Glomerular endothelial cell (primary cell): ENCODE measurements at regions not wholly inside any gene's neighbourhood (a gene's known extent, or its start where the extent isn't known, plus 50 kb on each side); places are given as distances from the start of the nearest gene placed in this dataset.

Experiments
- DNase-seq: peaks from one replicate; pipeline ENCODE4 v3.0.0-alpha.2; 2011; ENCODE audit warnings: low read depth, low spot score; ENCODE audit errors: extremely low read depth

DNA sequence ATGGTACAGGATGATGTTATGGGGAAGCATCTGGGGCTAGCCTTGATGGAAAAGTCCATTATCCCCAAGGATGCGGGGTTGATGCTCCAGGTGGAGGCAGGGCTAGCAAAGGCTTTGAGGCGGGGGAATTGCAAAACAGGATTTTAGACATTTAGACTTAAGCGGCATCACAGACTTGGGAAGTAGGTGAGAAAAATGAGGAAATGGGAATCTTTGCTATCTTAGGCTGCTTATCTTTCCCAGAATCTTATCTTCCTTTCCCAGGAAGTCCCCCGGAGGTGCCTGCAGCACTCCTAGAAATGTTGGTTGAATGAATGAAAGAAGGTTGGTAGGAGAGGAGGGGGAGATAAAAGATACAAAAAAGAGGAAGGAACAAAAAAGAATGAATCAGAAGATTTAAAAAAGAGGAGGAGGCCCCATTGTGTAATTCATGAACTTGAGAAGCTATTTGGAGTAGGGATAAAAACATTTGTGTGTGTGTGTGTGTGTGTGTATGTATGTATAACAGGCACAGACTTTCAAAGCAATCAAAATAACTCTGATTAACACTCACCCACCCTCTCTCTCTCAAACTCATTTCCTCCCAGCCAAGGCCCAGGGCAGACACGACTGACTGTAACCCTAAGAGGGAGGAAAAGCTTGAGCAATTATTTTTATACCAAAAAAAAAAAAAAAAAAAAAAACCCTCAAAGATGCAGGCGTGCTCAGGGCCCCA, 62.5 kb upstream of the TBX3 start:
- DNase-seq: no peak

DNA sequence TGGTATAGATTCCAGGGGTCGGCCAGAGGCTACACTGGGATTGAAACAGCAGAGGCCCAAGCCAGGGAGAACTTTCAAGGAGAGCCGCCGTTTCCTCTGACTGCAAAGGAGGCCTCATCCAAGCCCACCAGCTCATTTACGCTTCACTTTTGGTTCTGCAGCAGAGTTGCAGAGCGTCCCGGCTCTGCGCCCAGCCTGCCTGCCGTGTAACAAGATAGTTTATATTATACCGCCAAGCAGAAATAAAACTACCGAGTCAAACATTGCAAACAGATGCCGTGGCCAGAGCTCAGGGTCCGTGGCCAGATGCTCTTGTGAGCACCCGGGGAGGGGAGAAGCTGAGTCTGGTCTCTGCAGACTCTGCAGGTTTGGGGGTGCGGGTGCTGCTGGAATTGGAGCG, 60.7 kb upstream of the TBX3 start:
- no peak for DNase-seq

GRCh38 chr12:114744285-114744684, 60.3 kb upstream of the TBX3 start:
- DNase-seq: no peak

GRCh38 chr12:114743799-114744198, 59.8 kb upstream of the TBX3 start:
- DNase-seq: no peak

GRCh38 chr12:114743289-114743688, 59.3 kb upstream of the TBX3 start:
- no peak for DNase-seq

GRCh38 chr12:114742363-114742762, 58.4 kb upstream of the TBX3 start:
- DNase-seq: no peak

DNA sequence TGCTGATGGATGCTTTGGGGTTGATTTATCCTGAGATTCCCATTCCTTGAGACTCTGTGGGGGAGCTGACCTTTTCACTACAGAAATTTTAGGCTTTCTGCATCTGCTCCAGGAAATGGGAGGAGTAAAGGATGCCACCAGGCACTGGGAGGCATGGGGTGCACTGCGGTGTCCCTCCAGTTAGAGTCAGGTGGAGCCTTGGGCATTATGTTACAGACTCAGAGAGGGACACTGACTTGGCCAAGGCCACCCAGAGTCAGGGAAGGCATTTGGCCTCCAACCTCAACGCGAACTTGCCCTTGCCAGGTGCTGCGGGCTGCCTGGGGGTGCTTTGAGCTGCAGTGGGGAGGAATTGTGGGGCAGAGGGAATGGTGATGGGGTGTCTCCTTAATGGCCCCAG, 58.0 kb upstream of the TBX3 start:
- DNase-seq: no peak

- no peak for DNase-seq
Measured at GRCh38 chr12:114740448-114740847, 56.5 kb upstream of the TBX3 start.

DNA sequence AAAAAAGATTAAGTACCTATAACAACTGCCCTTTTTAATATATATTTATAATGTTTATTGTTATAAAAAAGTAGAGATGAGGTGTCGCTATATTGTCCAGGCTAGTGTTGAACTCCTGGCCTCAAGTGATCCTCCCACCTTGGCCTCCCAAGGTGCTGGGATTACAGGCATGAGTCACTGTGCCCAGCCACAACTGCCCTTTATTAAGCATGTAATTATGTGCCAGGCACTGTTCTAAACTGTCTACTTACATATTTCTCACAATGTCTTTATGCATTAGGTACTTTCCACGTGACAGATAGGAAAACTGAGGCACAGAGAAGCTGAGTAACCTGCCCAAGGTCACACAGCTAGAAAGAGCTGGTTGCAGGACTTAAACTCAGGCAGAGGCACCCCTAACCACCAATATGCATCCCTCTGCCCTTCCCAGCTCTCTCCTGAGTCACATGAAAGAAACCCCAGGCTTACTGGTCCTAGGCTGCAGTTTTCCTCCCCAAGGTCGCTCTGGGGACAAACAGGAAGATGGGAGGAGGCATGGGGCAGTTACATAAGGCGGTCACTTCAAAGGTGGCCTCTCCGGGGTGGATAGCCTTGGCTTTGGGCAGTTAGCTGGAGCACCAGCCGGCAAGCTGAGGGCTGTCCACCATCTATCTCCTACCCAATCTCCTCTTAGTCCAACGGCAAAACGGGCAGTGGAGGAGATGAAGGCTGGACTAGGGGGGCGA, 54.6 kb upstream of the TBX3 start:
- no peak for DNase-seq

DNA sequence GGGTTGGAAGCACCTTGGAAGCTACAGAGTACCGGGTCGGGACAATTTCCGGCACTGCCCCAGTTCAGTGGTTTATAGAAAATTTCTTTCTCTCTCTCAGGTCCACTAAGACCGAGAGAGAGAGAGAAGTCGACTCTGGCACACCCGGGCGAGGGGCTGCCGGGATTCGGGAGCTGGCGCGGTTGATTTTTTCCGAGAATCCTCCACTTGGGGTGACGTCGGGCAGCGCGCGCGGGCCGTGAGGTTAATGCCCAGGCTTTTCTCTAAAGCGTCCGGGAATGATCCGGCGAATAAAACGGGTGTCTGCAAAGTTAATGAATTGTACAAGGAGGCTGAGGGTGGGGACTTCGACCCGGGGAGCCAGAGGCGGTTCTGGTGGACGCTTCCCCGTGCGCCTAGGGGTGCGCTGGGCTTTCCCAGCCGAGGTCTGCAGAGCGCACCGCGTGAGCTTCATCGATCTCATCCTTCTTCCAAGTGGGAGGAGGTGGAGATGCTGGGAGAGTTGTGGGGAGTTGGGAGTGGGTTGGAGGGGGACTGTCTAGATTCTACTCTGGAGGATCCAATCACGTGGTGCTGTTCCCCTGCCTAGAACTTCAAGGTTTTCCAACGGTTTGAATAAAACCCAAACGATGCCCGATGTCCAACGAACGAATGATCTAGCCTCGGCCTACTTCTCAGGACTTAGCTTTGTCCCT, 51.9 kb upstream of the TBX3 start:
- no peak for DNase-seq

DNA sequence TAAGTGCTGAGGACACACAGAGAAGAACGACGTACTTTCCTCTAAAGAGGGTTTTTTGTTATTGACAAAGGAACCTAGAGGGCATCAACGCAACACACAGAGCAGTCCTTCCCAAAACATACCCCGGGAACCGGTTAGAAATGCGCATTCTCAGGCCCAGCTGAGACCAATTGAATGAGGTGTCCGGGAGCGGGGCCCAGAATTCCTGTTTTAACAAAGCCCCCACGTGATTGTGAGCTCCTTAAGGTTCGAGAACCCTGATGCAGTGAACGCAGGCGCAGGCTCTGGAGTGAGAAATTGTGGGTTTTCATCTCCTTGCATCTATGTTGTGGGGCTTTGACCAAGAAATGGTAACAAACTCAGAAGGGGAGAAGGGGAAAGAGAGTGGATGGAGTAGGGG, 51.0 kb upstream of the TBX3 start:
- DNase-seq: no peak

DNA sequence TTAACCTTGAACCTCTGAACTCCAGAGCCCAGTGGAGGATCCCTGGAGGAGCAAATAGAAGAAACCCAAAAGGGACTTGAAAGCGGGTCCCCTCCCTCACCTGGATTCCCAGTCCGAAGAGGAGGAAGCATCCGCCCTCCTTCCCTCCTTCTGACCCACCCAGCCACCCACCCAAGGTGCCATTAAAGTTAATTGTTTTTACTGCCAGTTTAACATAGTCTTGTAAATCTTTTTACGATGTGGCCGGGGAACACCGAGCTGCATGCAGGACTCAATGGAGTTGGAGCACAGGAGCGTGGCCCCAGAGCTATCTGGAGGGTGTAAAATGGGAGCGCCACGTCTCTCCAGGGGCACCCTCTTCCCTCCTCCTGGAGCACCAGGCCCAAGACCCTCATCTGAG, 49.9 kb upstream of the TBX3 start:
- DNase-seq: no peak
